Kidney capillary endothelial cell (primary cell): ENCODE measurements at regions not wholly inside any gene's neighbourhood (a gene's known extent, or its start where the extent isn't known, plus 50 kb on each side); places are given as distances from the start of the nearest gene placed in this dataset.

Source experiments
- DNase-seq: peaks from one replicate; pipeline ENCODE4 v3.0.0-alpha.2; 2018; ENCODE audit warnings: low spot score

- no peak for DNase-seq
Observed at GRCh38 chr19:31402529-31403316, 53.5 kb upstream of the TSHZ3 start.

- no peak for DNase-seq
Observed at GRCh38 chr19:31406106-31406505, 56.9 kb upstream of the TSHZ3 start.

- peak; percentile 22 for DNase-seq
Observed at GRCh38 chr19:31408460-31409124, 59.4 kb upstream of the TSHZ3 start.

DNA sequence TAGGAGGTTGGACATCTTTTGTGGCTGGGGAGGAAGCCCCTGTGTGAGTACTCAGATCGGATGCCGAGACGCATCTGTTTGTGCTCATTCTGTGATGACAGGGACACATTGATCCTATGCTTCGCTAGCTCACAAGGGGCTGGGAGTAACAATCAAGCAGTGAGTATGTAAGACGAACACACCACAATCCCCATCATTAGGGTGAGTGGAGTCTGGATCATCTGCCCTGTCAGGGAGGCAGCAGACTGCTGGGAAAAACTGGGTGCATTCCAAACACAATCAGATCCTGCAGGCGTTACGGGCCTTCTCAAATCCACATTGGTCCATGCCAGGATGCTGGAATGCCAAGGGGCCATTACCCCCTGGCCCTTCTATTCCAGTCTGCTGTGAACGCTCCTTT lies 64.1 kb upstream of the TSHZ3 start:
- DNase-seq = no peak

DNA sequence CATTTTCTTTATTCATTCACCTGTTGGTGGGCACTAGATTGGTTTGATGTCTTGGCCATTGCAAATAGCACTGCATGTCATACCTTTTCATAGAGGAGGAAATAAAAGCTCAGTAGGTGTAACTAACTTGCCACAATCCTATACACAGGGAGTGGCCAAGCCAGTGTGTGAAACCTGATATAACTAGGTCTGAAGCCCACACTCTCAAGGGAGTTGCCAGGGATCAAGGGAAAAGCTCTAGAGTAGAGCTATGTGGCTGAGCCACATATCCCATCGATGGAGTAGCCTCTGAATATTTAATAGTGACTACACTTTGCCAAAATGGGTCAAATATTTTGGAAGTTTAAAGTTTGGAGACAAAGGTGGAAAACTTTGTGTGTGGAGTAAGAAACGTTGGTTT lies 66.1 kb upstream of the TSHZ3 start:
- DNase-seq = no peak

DNA sequence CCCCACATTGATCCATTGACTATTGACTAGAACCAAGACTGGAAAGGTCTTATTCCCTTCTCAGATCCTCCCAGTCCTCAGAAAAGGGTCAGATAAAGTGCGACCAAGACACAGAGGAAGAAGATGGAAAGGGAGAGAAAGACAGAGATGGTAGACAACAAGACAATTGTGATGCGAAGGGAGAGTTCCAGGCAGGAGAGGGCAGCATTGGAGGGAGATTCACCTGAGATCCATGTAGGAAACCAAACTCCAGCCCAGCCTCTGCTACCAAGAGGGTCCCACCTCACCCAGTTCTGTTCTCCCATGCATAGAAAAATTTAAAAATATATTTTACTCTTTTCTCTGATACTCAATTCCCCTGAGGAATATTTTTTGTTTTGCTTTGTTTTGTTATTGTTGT lies 67.3 kb upstream of the TSHZ3 start:
- no peak for DNase-seq

DNA sequence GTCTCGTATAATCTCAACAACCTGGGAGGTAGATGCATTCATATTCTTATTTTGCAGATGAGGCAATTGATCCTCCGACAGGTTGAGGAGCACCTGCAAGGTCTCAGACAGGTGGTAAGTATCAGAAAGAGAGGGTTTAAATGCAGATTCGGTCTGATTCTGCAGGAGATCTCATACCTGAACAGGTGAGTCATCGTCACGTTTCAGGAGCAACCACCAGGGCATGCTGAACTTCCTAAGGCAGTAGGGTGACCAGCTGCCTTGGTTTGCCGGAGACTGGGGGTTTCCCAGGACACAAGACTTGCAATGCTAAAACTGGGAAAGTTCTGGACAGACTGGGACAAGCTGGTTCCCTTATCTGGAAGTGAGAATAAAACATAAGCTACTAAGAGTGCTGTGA lies 68.8 kb upstream of the TSHZ3 start:
- DNase-seq = no peak

GRCh38 chr19:31418692-31419430 lies 69.6 kb upstream of the TSHZ3 start:
- DNase-seq = no peak

- no peak for DNase-seq
Observed at GRCh38 chr19:31419871-31420445, 70.7 kb upstream of the TSHZ3 start.

DNA sequence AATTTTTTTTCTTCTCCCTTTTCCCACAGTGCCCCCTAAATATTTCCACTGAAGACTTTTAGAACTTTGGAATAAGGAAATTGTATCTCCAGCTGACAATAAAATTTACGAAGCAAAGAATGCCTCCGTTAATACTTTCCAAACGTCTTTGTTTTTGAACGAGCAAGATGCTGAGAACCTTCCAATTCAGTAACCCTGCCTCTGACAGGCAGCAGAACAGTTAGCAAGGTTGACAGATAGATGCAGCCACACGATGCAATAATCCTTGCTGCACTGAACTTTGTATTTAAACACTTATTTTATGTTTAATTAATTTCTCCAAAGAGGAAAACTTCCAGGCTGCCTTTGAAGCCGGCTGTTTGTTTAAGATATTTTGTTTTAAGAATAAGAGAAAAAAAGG lies 71.8 kb upstream of the TSHZ3 start:
- DNase-seq = no peak

- no peak for DNase-seq
Observed at GRCh38 chr19:31421856-31422255, 72.6 kb upstream of the TSHZ3 start.

DNA sequence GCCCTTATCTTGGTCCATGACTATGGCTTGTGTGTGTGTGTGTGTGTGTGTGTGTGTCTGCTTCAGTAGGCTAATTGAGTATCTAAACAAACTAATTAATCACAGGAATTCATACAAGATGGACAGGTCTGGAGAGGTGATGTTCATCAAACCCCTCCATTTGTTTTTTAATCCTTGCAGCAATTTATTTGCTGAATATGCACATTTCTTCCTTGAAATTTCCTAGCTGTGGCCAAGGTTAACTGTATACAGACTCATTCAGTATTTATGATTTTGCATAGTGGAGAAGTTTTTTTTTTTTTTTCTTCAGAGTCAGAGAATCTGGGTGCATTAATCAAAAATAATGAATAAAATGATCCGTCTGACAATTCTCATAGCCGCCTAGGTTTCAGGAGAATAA lies 74.7 kb upstream of the TSHZ3 start:
- DNase-seq = no peak

GRCh38 chr19:31424861-31425620 lies 75.8 kb upstream of the TSHZ3 start:
- no peak for DNase-seq

GRCh38 chr19:31427857-31428256 lies 78.6 kb upstream of the TSHZ3 start:
- DNase-seq = no peak

DNA sequence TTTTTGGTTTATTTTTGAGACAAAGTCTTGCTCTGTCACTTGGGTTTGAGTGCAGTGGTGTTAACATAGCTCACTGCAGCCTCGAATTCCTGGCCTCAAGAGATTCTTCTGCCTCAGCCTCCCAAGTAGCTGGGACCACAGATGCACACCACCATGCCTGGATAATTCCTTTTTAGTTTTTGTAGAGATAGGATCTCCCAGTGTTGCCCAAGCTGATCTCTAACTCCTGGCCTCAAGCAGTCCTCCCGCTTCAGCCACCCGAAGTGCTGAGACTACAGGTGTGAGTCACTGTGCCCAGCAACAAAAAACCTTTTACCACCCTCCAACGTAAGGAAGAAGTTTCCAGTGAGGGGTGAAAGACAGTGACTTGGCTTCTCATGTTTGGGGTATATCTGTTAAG lies 81.1 kb upstream of the TSHZ3 start:
- DNase-seq = no peak

GRCh38 chr19:31432201-31432810 lies 83.1 kb upstream of the TSHZ3 start:
- no peak for DNase-seq

GRCh38 chr19:31436121-31436776 lies 87.0 kb upstream of the TSHZ3 start:
- DNase-seq = no peak

GRCh38 chr19:31438401-31439269 lies 89.4 kb upstream of the TSHZ3 start:
- no peak for DNase-seq

DNA sequence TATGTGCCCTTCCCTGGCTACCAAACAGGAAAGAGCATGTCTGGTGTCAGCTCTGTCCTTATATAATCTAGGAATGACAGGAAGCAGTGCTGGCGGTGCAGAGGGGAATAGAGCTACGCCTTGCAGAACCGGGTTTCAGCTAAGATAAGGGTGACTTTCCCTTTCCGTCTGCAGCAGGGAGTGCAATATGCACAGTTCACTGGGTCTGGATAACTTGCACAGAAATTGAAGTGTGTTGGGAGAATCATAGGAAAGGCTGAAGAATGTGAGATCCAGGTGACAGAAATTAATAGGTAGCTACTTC lies 90.0 kb upstream of the TSHZ3 start:
- DNase-seq = no peak

- no peak for DNase-seq
Observed at GRCh38 chr19:31444931-31445330, 95.7 kb upstream of the TSHZ3 start.
